PC-3 (cell line): ENCODE measurements at regions not wholly inside any gene's neighbourhood (a gene's known extent, or its start where the extent isn't known, plus 50 kb on each side); places are given as distances from the start of the nearest gene placed in this dataset.

Experiments
- ATAC-seq: fragments of 200-7000 bp; cut with Tn5 transposase; 2 replicates; pipeline ENCODE4 v1.9.1; 2020; ENCODE audit warnings: mild to moderate bottlenecking, moderate library complexity
- BruUV-seq: library from RNA; stranded (reverse); fragments of 400-500 nt; replicated peaks from 2 replicates; lab custom pipeline; 2021; lab: Mats Ljungman, UMichigan
- CTCF ChIA-PET: fragments of 300-600 bp; sonication (Branson Sonifier 250); formaldehyde crosslinking; loops from one replicate; lab custom pipeline; 2022; ENCODE audit warnings: antibody characterized with exemption; lab: Charles Lee
- POLR2A ChIA-PET: fragments of 300-600 bp; sonication (Branson Sonifier 250); formaldehyde crosslinking; loops from one replicate; lab custom pipeline; 2022; ENCODE audit warnings: antibody characterized with exemption; ENCODE audit not compliant: unreplicated experiment; lab: Charles Lee
- DNase-seq: peaks from one replicate; pipeline ENCODE4 v3.0.0-alpha.2; 2015
- H2AFZ ChIP-seq: fragments of 300-600 bp; sonication (generic); 2 replicates; pipeline ENCODE4 v1.6.0; 2016; ENCODE audit warnings: antibody characterized with exemption, low read length
- H3F3A ChIP-seq: fragments of 300-600 bp; sonication (generic); one replicate; pipeline ENCODE4 v1.6.0; 2017; ENCODE audit warnings: antibody characterized with exemption, low read length, control low read depth, mild to moderate bottlenecking; ENCODE audit not compliant: unreplicated experiment
- H3K27ac ChIP-seq: fragments of 300-600 bp; sonication (generic); 2 replicates; pipeline ENCODE4 v1.5.1; 2016; ENCODE audit warnings: mild to moderate bottlenecking, low read length
- H3K27me3 ChIP-seq: fragments of 300-600 bp; sonication (generic); 2 replicates; pipeline ENCODE4 v1.6.1; 2016; ENCODE audit warnings: low read length, mixed read lengths
- H3K36me3 ChIP-seq: fragments of 300-600 bp; sonication (generic); 2 replicates; pipeline ENCODE4 v1.6.1; 2016; ENCODE audit warnings: low read depth, mixed run types, low read length, mixed read lengths
- H3K4me1 ChIP-seq: fragments of 300-600 bp; sonication (generic); 2 replicates; pipeline ENCODE4 v1.5.1; 2016; ENCODE audit warnings: low read length; ENCODE audit not compliant: insufficient read depth
- H3K4me2 ChIP-seq: fragments of 300-600 bp; sonication (generic); 2 replicates; pipeline ENCODE4 v1.6.0; 2016; ENCODE audit warnings: low read length
- H3K4me3 ChIP-seq: fragments of 300-600 bp; sonication (generic); 2 replicates; pipeline ENCODE4 v1.5.1; 2016; ENCODE audit warnings: mild to moderate bottlenecking, low read length, mixed read lengths
- H3K79me2 ChIP-seq: fragments of 300-600 bp; sonication (generic); 2 replicates; pipeline ENCODE4 v1.6.1; 2017; ENCODE audit warnings: low read length, mixed read lengths
- H3K9ac ChIP-seq: fragments of 300-600 bp; sonication (generic); 2 replicates; pipeline ENCODE4 v1.6.0; 2016; ENCODE audit warnings: mild to moderate bottlenecking, low read length
- H3K9me2 ChIP-seq: fragments of 300-600 bp; sonication (generic); replicated peaks from 2 replicates; pipeline ENCODE4 v1.6.1; 2016; ENCODE audit warnings: mixed run types, low read length, mixed read lengths
- H3K9me3 ChIP-seq: fragments of 300-600 bp; sonication (generic); 2 replicates; pipeline ENCODE4 v1.6.1; 2016; ENCODE audit warnings: low read length, mixed read lengths
- H4K20me1 ChIP-seq: fragments of 300-600 bp; sonication (generic); 2 replicates; pipeline ENCODE4 v1.6.1; 2016; ENCODE audit warnings: low read length, mixed read lengths
- EZH2 ChIP-seq: fragments of 300-600 bp; sonication (generic); IDR thresholded peaks from one replicate; pipeline ENCODE4 v1.6.1; 2017; ENCODE audit warnings: antibody characterized with exemption, mild to moderate bottlenecking, low read length; ENCODE audit not compliant: unreplicated experiment
- EZH2phosphoT487 ChIP-seq: fragments of 300-600 bp; sonication (generic); IDR thresholded peaks from 2 replicates; pipeline ENCODE4 v1.6.1; 2018; ENCODE audit warnings: mild to moderate bottlenecking, antibody characterized with exemption, low read length, borderline replicate concordance
- intact Hi-C: fragments of 100-400 bp; cut with micrococcal nuclease; formaldehyde crosslinking; loops from 2 replicates; pipeline ENCODE4 v1.9.0; 2023
- TF ChIP-seq, protein P1 (sequence below): fragments of 300-600 bp; sonication (generic); conservative IDR thresholded peaks from 2 replicates; pipeline ENCODE4 v1.5.1; 2017; ENCODE audit warnings: antibody characterized with exemption, low read depth, mild to moderate bottlenecking, low read length

DNA sequence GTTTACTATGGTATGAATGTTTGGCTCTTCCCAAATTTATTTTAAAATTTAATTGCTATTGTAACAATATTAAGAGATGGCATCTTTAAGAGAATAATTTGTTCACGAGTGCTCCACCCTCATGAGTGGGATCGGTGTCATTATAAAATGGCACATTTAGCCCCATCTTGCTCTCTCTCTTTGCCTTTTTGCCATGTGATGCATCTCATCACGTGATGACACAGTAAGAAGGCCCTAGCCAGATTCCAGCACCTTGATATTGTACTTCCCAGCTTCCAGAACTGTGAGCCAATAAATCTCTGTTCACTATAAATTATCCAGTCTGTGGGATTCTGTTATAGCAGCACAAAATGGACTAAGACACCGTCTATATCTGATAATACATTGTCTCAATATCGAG lies 355.8 kb downstream of the AMY1C start:
- Histone ChIP-seq H3K36me3 (no peaks in the 10 kb centered on the region), H3K27ac (no peak overlapping the region), H3K4me3 (no peak overlapping the region), H2AFZ (no peak overlapping the region), H3K4me1 (no peaks in the 10 kb centered on the region), H3K9me3 (no peaks in the 10 kb centered on the region), H3K9ac (no peak overlapping the region), H3K9me2 (no peaks in the 10 kb centered on the region), H3F3A (no peaks in the 10 kb centered on the region), H3K27me3 (peaks cover 12% of the 10 kb centered on the region; the same call in 1 of the 2 replicates), H4K20me1 (no peaks in the 10 kb centered on the region), H3K4me2 (no peak overlapping the region), H3K79me2 (no peaks in the 10 kb centered on the region)
- BruUV-seq: no TSS peak
- ATAC-seq (no peak), DNase-seq (no peak)
- POLR2A ChIA-PET: no interaction called here
- intact Hi-C loops: no loop called here
- CTCF ChIA-PET: no interaction called here
- TF ChIP-seq EZH2phosphoT487 (no peak), EZH2 (no peak)
- TF ChIP-seq, protein P1, sequence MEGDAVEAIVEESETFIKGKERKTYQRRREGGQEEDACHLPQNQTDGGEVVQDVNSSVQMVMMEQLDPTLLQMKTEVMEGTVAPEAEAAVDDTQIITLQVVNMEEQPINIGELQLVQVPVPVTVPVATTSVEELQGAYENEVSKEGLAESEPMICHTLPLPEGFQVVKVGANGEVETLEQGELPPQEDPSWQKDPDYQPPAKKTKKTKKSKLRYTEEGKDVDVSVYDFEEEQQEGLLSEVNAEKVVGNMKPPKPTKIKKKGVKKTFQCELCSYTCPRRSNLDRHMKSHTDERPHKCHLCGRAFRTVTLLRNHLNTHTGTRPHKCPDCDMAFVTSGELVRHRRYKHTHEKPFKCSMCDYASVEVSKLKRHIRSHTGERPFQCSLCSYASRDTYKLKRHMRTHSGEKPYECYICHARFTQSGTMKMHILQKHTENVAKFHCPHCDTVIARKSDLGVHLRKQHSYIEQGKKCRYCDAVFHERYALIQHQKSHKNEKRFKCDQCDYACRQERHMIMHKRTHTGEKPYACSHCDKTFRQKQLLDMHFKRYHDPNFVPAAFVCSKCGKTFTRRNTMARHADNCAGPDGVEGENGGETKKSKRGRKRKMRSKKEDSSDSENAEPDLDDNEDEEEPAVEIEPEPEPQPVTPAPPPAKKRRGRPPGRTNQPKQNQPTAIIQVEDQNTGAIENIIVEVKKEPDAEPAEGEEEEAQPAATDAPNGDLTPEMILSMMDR: no peak

GRCh38 chr1:104120525-104120924 lies 370.8 kb downstream of the AMY1C start:
- Histone ChIP-seq H3K36me3 (no peaks in the 10 kb centered on the region), H3K9me3 (no peaks in the 10 kb centered on the region), H3F3A (no peaks in the 10 kb centered on the region), H3K9ac (no peak overlapping the region), H3K27ac (no peak overlapping the region), H3K79me2 (no peaks in the 10 kb centered on the region), H3K4me2 (no peak overlapping the region), H2AFZ (no peak overlapping the region), H4K20me1 (no peaks in the 10 kb centered on the region), H3K4me3 (no peak overlapping the region), H3K4me1 (no peaks in the 10 kb centered on the region; the same call in 1 of the 2 replicates), H3K27me3 (0 out of 2 replicates have a peak, but pooled peaks cover 3% of the 10 kb centered on the region), H3K9me2 (no peaks in the 10 kb centered on the region)
- POLR2A ChIA-PET: no interaction called here
- ATAC-seq (no peak), DNase-seq (no peak)
- intact Hi-C loops: loop anchor here (10.0 kb wide), 1 partner anchor 654 kb away; no protein-coding TSS in a partner anchor
- CTCF ChIA-PET: no interaction called here
- BruUV-seq: no TSS peak
- TF ChIP-seq EZH2: no peak
- no peak for TF ChIP-seq EZH2phosphoT487
- TF ChIP-seq, protein P1: no peak; the same call in 1 of the 2 replicates

- no peak for TF ChIP-seq EZH2
- TF ChIP-seq EZH2phosphoT487: no peak
- TF ChIP-seq, protein P1: no peak
- no peak for ATAC-seq
- no peaks in the 10 kb centered on the region for H3K9me3 ChIP-seq
- ChIA-PET CTCF (no interaction called here), POLR2A (no interaction called here)
- no peak overlapping the region for H3K4me2 ChIP-seq
- H3K4me3 ChIP-seq: no peak overlapping the region
- no peak overlapping the region for H3K27ac ChIP-seq
- H3K27me3 ChIP-seq: 0 out of 2 replicates have a peak, but pooled peaks cover 3% of the 10 kb centered on the region
- DNase-seq: no peak
- H3K9ac ChIP-seq: no peak overlapping the region
- H2AFZ ChIP-seq: no peak overlapping the region
- no peaks in the 10 kb centered on the region for H3F3A ChIP-seq
- H3K9me2 ChIP-seq: no peaks in the 10 kb centered on the region
- intact Hi-C loops: loop anchor here (10.0 kb wide), 1 partner anchor 654 kb away; no protein-coding TSS in a partner anchor
- H3K79me2 ChIP-seq: no peaks in the 10 kb centered on the region
- no TSS peak for BruUV-seq
- H4K20me1 ChIP-seq: no peaks in the 10 kb centered on the region
- no peaks in the 10 kb centered on the region; the same call in 1 of the 2 replicates for H3K4me1 ChIP-seq
- no peaks in the 10 kb centered on the region for H3K36me3 ChIP-seq
Observed at GRCh38 chr1:104121271-104121670, 371.6 kb downstream of the AMY1C start.
